Ectodermal cell (in vitro differentiated cells): ENCODE measurements at regions not wholly inside any gene's neighbourhood (a gene's known extent, or its start where the extent isn't known, plus 50 kb on each side); places are given as distances from the start of the nearest gene placed in this dataset.

Source experiments
- H3K27ac ChIP-seq: 2 replicates; pipeline ENCODE4 v1.7.0; 2013; ENCODE audit warnings: mild to moderate bottlenecking, low read depth, low read length; ENCODE audit not compliant: insufficient read depth, poor library complexity, severe bottlenecking
- H3K27me3 ChIP-seq: 2 replicates; pipeline ENCODE4 v1.7.0; 2013; ENCODE audit warnings: mild to moderate bottlenecking, low read length; ENCODE audit not compliant: insufficient read depth, control insufficient read depth, poor library complexity, severe bottlenecking
- H3K36me3 ChIP-seq: one replicate; pipeline ENCODE4 v1.7.0; 2013; ENCODE audit warnings: low read length; ENCODE audit not compliant: control insufficient read depth, insufficient read depth
- H3K4me1 ChIP-seq: one replicate; pipeline ENCODE4 v1.7.0; 2013; ENCODE audit warnings: low read length; ENCODE audit not compliant: control insufficient read depth, insufficient read depth
- H3K4me3 ChIP-seq: 2 replicates; pipeline ENCODE4 v1.7.0; 2013; ENCODE audit warnings: low read depth, low read length, control low read depth; ENCODE audit not compliant: insufficient read depth
- H3K9me3 ChIP-seq: 2 replicates; pipeline ENCODE4 v1.7.0; 2013; ENCODE audit warnings: mild to moderate bottlenecking, low read length, moderate library complexity; ENCODE audit not compliant: control insufficient read depth
- WGBS, 2 experiments: methylation state at CpG; one replicate each; pipeline ENCODE4 v1.1.7; 2013; ENCODE audit warnings: missing lambda C conversion rate in 2 of 2; 5-methylcytosine and 5-hydroxymethylcytosine counted together

- Histone ChIP-seq H3K36me3 (no peaks in the 10 kb centered on the region), H3K9me3 (no peaks in the 10 kb centered on the region), H3K27ac (no peak overlapping the region), H3K4me3 (no peak overlapping the region), H3K27me3 (no peaks in the 10 kb centered on the region), H3K4me1 (peaks cover 56% of the 10 kb centered on the region)
- 86% methylated on average over 8 of the region's 8 CpGs for WGBS, 2 experiments
Observed at GRCh38 chr11:8806974-8807373, 104.0 kb upstream of the AKIP1 start.

GRCh38 chr11:8807544-8808225 lies 103.3 kb upstream of the AKIP1 start:
- peaks cover 56% of the 10 kb centered on the region for H3K4me1 ChIP-seq
- no peaks in the 10 kb centered on the region for H3K36me3 ChIP-seq
- no peak overlapping the region for H3K4me3 ChIP-seq
- no peaks in the 10 kb centered on the region for H3K27me3 ChIP-seq
- WGBS, 2 experiments: 84 to 85% methylated on average over 10 of the region's 10 CpGs
- H3K9me3 ChIP-seq: no peaks in the 10 kb centered on the region
- no peak overlapping the region for H3K27ac ChIP-seq

GRCh38 chr11:8808226-8808585 lies 102.8 kb upstream of the AKIP1 start:
- no peaks in the 10 kb centered on the region for H3K36me3 ChIP-seq
- peaks cover 56% of the 10 kb centered on the region for H3K4me1 ChIP-seq
- H3K4me3 ChIP-seq: no peak overlapping the region
- 91% methylated on average over 4 of the region's 4 CpGs for WGBS, 2 experiments
- no peaks in the 10 kb centered on the region for H3K27me3 ChIP-seq
- H3K9me3 ChIP-seq: no peaks in the 10 kb centered on the region
- no peak overlapping the region for H3K27ac ChIP-seq

- WGBS, 2 experiments: 74 to 75% methylated on average over 7 of the region's 7 CpGs
- no peak overlapping the region for H3K27ac ChIP-seq
- H3K4me1 ChIP-seq: peaks cover 64% of the 10 kb centered on the region
- H3K36me3 ChIP-seq: no peaks in the 10 kb centered on the region
- H3K4me3 ChIP-seq: peak overlapping the region; percentile 44
- no peaks in the 10 kb centered on the region for H3K27me3 ChIP-seq
- no peaks in the 10 kb centered on the region for H3K9me3 ChIP-seq
Observed at GRCh38 chr11:8809241-8809938, 101.6 kb upstream of the AKIP1 start.

- peak overlapping the region; percentile 87 for H3K27ac ChIP-seq
- no peaks in the 10 kb centered on the region for H3K36me3 ChIP-seq
- WGBS, 2 experiments: 16 to 27% methylated on average over 7 to 8 of the region's 8 CpGs
- H3K9me3 ChIP-seq: no peaks in the 10 kb centered on the region
- H3K4me1 ChIP-seq: peaks cover 71% of the 10 kb centered on the region
- no peaks in the 10 kb centered on the region for H3K27me3 ChIP-seq
- H3K4me3 ChIP-seq: peak overlapping the region; percentile 44
Observed at GRCh38 chr11:8809939-8810539, 101.0 kb upstream of the AKIP1 start.

GRCh38 chr11:8810540-8811301 lies 100.3 kb upstream of the AKIP1 start:
- Histone ChIP-seq H3K4me3 (peak overlapping the region; percentile 44), H3K27me3 (no peaks in the 10 kb centered on the region), H3K4me1 (peaks cover 71% of the 10 kb centered on the region), H3K9me3 (no peaks in the 10 kb centered on the region), H3K27ac (peak overlapping the region; percentile 87), H3K36me3 (no peaks in the 10 kb centered on the region)
- 18% methylated on average over 28 of the region's 28 CpGs for WGBS, 2 experiments

- H3K9me3 ChIP-seq: no peaks in the 10 kb centered on the region
- H3K27me3 ChIP-seq: no peaks in the 10 kb centered on the region
- H3K27ac ChIP-seq: no peak overlapping the region
- H3K4me3 ChIP-seq: no peak overlapping the region
- WGBS, 2 experiments: 96 to 100% methylated on average over 1 of the region's 1 CpG
- H3K36me3 ChIP-seq: no peaks in the 10 kb centered on the region
- H3K4me1 ChIP-seq: peaks cover 63% of the 10 kb centered on the region
Observed at GRCh38 chr11:8811571-8811970, 99.4 kb upstream of the AKIP1 start.

GRCh38 chr11:8812438-8812837 lies 98.6 kb upstream of the AKIP1 start:
- Histone ChIP-seq H3K9me3 (no peaks in the 10 kb centered on the region), H3K4me1 (peaks cover 54% of the 10 kb centered on the region), H3K36me3 (no peaks in the 10 kb centered on the region), H3K27ac (no peak overlapping the region), H3K4me3 (no peak overlapping the region), H3K27me3 (no peaks in the 10 kb centered on the region)
- WGBS, 2 experiments: 86 to 89% methylated on average over 3 of the region's 3 CpGs

GRCh38 chr11:8813658-8814057 lies 97.3 kb upstream of the AKIP1 start:
- Histone ChIP-seq H3K9me3 (no peaks in the 10 kb centered on the region), H3K27ac (peak overlapping the region; percentile 40), H3K4me3 (no peak overlapping the region), H3K4me1 (peaks cover 42% of the 10 kb centered on the region), H3K36me3 (no peaks in the 10 kb centered on the region), H3K27me3 (no peaks in the 10 kb centered on the region)
- WGBS, 2 experiments: 5 to 6% methylated on average over 1 of the region's 1 CpG
